Activated CD4-positive, CD25-positive, alpha-beta regulatory T cell treated with anti-CD3 and anti-CD28 coated beads, Interleukin-2, amount 50 U/mL, for 72 hours (primary cell): ENCODE measurements at regions not wholly inside any gene's neighbourhood (a gene's known extent, or its start where the extent isn't known, plus 50 kb on each side); places are given as distances from the start of the nearest gene placed in this dataset.

Experiments
- DNase-seq: peaks from one replicate; pipeline ENCODE4 v3.0.0; 2021

DNA sequence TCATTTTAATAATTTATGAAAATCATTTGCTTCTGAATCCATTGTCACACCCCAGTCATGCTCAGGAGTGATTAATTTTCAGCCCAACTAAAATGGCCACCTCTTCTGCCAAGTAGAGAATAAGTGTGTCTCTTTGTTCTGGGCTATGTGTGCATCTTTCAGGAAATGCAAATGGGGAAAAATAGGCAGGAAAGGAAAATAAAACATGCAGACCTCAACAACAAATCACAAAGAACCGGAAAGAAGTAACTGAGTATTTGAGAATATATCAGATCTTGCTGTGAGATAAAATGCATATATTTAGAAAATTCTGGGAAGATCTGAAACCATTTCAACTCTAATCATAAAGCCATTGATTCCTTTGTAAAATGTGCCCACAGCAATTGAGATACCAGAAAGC, 763.9 kb downstream of the GALC start:
- DNase-seq = no peak

DNA sequence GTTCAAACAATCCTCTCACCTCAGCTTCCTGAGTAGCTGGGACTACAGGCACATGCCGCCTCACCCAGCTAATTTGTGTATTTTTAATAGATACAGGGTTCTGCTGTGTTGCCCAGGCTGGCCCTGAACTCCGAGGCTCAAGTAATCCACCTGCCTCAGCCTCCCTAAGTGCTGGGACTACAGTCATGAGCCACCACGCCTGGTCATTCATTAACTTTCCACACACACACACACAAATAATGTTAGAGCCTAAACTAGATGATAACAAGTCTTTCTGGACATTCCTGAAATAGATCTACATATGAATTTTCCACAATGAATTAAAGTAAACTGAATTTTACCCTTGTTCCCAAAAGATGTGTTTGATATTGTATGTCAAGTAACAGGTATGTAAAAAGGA, 776.0 kb downstream of the GALC start:
- DNase-seq = no peak

DNA sequence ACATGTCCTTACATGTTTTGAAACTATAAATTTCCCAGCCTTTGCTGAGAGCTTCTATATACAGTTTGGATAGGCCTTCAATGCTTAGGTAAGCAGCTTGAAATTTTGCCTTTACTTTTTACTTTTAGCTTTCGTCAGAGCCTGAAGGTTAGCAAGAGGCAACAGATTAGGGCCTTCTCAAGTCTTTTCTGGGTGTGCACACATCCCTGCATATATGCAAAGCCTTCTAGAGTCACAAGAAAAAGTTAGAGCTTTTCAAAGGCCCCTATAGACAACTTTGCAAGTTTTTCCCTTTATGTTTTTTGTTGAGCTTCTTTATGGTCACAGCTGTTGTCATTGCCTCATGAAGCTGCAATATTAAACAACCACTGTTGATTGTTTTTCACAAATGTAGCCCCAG, 778.4 kb downstream of the GALC start:
- no peak for DNase-seq

DNA sequence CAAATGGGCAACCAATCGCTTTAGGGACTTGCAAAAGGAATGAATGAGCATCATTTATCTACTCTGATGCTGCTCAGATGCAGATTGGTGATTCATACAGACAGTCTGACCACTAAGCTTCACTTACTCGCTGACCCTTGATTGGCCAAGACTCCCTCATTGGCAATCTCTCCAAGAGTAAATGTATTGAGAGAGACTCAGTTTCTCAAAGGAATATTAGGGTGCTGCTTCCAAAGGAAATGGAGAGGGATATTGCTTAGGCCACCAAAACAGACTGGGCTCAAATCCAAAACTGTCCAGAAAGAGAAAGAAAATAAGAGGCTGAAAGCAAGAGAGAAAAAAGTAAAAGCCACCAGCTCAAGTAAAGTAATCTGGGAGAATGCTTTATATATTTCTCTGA, 785.2 kb downstream of the GALC start:
- DNase-seq = no peak

DNA sequence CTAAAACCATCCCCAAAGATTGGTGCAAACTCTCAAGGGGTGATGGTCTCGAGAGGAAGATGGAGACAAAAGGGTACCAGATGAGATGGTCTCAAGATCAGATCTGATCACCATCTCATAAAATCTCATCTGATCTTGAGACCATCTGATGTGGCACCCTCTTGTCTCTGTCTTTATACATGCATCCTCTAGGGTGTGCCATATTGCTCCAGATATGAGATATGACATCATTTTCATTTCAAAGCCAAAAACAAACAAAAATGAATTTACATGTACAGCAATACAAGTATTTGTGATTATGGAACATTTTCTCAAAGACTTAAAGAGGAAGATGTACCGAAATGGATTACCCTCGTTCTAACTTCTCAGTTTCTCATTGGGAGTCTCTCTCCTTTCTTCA, 787.2 kb downstream of the GALC start:
- no peak for DNase-seq

DNA sequence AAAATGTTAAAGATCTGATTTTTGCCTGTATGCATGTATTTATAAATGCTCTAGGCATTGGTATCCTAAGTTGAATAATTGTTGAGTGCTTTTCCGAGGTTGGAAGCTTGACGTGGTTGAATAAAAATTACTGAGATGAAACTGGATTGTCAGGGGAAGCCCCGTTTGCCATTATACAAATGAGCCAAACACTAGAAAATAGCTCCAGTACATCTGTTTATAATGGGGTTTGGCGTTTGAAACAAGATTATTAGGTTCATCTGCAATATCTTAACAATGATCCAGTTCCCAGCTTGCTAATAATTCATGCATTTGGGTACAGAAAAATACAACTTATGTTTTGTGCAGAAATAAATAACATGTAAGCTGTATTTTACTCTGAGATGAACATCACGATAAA, 789.6 kb downstream of the GALC start:
- DNase-seq = no peak

DNA sequence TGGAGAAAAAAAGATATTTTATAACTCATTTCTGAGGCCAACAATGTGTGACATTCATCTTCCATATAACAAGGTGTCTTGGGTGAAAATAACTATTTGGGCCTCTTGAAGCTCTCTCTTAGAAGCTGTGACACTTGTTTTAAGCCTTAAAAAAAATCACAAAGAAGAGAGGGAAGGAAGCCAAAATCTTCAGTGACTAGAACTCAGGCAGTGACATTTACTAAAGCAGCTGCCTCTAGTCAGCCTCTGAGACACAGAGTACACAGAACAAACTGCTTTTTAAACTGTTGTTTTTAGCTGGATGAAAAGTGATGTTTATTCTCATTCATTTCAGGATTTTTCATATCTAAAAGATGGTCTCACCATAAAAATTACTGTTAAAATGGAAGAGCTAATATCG, 793.6 kb downstream of the GALC start:
- DNase-seq = no peak

DNA sequence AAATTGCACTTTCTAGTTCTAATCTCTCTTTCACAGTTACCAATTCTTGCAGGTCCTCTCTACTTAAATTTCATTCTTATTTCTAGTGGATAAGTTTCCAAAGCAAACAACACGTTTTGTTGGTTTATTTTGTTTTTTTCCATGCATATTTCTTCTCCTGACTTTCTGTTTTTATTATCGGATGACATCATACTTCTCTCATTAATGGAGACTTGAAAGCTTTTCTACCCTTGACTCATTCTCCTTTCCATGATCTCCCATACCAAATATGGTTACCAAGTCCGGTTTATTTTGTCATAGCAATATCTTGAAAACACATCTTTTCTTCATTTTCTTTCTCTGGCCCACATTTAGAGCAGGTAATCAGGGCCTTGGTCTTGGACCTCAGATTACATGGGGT, 796.5 kb downstream of the GALC start:
- DNase-seq = no peak

DNA sequence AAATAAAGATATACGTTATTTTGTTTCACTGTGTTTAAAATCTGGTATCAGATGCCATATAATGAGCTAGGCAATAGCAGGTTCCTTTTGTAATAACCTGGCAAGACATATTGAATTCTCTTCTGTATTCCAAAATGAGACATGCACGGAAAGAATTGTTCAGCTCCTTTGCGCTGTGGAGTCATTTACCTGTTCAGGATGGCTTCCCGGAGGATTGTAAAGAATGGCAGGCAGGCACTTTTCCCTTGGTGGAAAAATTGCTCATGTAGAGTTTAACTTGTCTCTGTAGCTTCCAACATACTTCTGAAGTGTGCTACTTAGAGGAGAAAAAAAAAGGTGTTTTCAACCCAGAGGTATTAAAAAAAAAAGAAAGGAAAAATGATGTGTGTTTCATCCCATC, 805.2 kb downstream of the GALC start:
- no peak for DNase-seq

DNA sequence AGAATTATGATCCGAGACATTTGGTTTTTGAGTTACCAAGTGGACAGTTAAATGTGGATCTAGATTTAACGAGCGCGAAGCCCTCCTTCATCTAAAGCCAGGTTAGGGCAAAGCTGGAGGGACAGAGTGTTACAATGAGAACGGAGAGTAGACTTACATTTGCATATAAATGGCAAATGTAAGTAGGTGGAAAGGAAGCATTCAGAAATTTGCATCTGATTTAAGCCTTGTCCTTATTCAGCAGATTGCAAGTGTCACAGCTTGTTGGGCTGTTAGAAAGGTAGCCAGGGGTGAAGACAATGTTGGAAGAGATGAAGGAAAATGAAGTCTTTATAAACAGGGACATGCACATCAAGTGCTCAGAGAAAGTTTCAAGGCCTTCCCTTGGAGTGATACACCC, 806.2 kb downstream of the GALC start:
- DNase-seq = no peak

DNA sequence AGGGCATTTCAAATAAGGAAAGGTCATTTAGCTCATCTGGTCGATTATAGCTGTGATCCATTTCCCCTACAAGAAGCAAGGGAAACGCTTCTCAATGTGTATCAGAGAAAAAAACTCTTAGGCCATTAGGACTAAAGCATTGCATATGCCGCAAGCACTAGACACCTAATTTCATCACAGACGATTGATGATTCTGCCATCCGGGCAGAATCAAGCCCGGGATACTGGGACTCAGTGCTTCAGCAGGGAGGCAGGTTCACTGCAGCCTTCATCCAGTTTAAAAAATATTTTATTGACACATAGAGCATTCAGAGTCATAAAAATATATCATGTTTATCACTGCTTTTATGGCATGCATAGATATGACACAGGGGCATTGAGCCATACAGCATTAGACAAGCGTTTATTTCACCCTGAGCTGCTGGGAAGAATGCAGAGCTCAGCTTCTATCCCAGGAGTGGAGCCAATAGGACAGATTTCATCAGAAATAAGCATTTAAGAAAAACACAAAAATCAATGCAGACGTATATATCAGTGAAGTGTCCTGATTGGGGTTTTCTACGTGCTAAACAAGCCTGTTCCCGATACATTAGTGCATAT, 806.9 kb downstream of the GALC start:
- DNase-seq = no peak

DNA sequence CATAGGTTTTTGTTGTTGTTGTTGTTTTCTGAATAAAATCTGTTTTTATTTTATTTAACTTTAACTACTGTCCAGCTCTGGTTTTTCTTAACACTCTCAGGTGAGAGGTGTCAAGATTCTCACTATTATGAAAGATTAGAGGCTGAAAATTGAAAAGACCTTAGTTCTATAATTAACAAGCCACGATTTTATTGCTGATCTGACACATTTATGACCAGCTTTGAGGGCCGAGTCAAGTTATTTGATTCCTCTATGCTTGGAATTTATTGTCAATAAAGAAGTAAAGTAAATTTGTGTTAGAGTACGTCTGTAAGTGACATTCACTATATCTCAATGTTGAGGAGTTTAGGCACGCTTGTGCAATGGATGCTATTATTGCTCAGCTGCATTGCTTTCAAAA, 808.8 kb downstream of the GALC start:
- DNase-seq = no peak

DNA sequence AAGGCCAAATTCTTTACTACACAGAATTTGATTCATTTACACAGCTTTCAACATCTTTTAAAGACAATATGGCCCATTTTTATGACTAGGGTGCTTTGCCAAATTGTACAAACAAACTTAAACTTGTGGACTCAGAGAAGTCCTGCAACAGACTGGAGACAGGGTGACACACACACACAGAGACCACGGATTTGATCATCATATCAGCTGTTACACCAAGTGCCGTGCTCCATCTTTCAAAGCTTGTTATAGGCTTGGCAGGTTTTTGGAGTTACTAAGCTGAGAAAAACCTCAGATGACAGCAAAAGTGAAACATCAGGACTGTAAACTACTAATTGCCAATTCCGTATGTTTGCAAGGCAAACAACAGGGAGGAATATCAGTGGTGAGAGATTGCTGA, 811.7 kb downstream of the GALC start:
- no peak for DNase-seq

DNA sequence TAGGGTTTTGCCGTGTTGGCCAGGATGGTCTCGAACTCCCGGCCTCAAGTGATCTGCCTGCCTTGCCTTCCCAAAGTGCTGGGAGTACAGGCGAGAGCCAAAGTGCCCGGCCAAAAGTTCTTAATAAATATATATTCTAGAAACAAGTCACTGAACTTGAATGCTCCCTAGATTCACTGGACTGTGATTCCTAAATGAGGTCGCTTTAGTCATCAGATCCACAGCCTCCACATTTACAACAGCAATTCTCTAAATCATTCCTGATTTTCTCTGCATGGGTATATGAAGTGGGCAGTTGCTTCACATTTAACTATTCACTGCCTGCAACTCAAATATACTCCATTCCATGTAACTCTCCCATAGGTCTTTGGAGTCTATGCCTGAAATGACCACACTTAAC, 813.0 kb downstream of the GALC start:
- DNase-seq = no peak

DNA sequence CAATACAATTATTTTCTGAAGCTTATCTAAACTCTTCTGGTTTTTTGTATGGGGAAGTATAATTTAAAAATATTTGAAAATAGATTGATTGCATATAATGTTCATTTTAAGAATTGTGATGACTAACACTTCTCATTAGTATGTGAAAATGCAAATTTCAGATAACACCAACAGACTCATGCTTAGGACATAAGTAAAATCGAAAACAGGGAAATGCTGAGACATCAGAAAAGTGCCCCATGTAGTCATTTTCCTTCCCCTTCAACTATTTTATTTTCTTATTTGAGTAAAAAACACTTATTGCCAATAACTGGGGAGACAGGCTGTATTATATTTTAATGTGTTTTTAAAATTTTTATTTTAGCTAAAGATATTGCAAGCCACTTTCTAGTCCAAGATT, 814.7 kb downstream of the GALC start:
- DNase-seq = no peak

DNA sequence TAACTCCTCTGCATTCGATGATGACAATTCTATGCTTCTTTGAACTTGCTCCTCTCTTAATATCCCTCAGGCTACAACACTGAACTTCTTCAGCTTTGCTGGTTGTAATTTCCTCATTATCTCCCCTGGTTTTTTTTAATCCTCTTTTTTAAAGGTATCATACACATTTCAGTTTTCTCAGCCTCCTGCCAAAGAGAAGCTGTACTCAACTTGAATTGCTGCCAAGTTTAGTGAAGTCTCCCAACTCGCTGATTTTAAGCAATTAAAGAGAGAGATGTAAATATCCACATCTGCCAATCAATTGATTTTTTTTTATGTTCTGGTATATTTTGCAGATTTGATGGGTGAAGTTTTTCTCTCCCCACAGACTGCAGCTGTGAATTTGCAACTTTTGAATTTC, 817.8 kb downstream of the GALC start:
- DNase-seq = no peak

DNA sequence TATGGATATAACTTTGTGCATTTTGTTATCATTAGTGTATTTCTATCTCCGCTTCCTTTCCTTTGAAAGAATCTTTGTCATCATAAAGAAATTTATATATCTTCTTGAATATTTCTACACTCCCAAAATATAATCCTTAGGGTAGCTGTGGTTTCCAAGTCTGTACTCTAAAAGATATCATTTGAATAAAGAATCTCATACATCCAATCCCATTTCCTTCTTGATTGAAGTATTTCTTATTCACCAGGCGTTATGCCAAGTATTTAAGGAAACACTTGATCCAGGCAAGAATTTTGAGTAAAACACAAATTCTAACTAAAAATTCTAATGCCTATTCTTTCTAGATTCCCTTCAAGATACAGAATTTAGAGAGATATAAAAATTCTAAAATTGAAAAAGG, 821.8 kb downstream of the GALC start:
- no peak for DNase-seq

DNA sequence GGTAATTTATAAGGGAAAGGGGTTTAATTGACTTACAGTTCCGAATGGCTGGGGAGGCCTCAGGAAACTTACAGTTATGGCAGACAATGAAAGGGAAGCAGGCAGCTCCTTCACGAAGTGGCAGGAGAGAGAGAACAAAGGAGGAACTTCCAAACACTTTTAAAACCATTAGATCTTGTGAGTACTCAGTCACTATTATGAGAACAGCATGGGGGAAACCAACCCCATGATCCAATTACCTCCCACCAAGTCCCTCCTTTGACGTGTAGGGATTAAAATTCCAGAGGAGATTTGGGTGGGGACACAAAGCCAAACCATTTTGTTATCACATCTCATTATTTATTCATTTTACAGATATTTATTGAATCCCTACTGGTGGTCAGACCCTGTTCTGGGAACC, 822.8 kb downstream of the GALC start:
- no peak for DNase-seq

DNA sequence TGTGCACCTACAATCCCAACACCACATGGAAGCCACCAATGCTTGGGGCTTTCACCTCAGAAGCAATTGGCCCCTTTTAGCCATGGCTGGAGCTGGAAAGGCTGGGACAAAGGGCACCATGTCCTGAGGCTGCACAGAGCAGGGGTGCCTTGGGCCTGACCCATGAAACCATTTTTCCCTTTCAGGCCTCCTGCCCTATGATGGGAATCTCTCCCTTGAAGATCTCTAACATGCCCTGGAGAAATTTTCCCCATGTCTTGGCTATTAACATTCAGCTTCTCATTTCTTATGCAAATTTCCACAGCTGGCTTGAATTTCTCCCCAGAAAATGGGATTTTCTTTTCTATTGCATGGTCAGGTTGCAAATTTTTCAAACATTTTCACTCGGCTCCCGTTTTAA, 823.6 kb downstream of the GALC start:
- no peak for DNase-seq

DNA sequence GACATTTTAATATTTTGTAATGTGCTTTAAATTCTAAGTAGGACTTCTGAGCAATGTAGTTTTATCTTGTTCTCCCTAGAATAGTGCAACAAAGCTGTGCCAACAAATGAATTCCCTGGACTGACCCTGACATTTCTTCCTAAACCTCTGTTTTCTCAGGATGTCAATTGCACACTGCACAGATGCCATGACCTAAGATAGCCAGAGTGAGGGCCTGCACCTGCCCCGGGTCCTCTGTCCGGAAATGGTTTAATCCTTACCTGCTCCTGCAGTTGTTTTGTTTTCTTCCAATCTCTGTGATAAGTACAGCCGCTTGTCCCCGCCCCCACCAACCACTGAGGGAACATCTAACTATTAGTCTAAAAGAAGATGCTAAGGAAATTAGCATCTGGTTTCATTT, 831.5 kb downstream of the GALC start:
- DNase-seq = no peak

DNA sequence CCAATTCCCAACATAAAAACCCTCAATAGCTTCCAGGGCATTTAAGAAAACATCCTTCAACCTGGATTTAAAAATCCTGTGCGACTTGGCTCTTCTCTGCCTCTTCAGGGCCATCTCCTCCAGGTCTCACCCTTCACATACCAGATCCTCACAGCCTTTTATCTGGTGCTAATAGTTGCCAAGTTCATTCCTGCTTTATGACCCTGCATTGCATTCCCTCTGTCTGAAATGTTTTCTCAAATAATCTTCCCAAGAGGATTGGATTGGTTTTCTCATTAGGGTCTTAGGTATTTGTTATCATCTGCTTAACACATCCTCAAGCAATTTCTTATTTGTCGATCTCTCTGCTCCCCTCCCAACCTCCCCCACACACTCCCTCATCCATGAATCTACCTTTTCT, 832.0 kb downstream of the GALC start:
- no peak for DNase-seq

DNA sequence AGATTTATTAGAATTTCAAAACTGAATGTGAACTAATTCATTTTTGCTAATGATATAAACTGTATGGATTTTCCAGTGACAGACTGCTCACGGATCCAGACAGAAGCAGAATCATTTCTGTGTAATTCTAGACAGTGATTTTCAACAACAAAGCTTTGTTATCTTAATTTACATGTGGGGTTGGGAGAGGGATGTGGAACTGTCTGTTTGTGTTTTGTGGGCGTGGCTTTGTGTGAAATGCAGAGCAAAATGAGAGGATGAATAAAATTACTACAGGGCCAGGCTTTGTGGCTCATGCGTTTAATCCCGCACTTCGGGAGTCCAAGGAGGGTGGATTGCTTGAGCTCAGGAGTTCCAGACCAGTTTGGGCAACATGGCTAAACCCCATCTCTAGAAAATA, 834.7 kb downstream of the GALC start:
- DNase-seq = no peak

DNA sequence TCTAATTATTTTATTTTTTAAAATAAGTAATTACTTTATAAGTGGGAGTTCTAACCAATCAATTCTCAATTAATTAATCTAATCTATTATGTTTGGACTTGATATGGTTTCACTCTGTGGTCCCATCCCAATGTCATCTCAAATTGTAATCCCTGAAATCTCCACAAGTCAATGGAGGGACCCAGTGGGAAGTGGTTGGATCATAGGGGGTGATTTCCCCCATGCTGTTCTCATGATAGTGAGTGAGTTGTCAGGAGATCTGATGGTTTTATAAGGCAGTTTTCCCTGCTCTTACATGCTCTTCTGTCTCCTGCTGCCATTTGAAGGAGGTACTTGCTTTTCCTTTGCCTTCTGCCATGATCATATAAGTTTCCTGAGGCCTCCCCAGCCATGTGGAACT, 836.1 kb downstream of the GALC start:
- no peak for DNase-seq

DNA sequence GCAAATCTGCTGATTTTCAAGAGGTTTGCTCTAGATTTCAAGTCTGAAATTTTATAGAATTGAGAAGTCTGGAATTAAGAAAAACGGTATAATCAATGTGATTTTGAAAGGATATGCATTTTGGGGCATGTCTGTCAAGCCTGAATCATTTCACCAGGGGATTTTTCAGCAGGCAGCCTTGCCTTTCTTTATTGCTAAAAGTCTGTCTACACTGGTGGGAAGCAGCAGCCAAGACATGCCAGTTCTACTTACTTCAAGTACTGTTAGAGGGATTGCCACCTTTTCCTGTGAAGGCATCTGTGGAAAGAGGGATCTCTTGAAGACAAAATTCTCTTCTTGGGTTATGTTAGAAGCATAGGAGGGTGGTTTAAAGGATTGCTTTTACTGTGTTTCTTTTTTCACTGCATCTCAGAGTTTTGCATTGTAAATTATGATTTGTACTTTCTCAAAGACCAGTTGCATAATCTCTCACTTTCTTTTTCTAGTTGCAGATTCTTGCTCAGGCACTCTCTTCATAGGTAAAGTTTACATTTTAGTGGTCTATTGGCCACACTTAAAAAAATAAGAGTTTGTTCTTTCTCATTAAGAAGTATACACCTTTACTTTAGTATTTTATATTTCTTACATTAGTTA, 837.0 kb downstream of the GALC start:
- no peak for DNase-seq

DNA sequence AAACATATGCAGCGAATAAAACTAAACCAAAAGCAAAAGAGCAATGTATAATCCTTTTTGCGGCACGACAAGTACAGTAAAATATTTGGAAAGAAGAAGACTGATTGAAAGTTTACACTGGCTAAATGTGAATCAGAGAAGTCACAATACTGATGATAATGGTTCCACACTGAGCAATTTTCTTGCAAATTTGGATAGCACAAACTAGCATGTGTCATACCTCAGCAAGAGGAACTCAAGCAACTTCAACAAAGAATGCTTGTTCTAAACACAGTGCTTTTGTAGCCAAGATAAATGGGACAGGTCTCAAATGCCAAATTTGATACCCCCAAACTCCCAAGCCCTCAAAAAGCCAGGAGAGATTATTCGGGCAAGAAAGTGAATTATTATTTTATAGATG, 839.1 kb downstream of the GALC start:
- DNase-seq = no peak

DNA sequence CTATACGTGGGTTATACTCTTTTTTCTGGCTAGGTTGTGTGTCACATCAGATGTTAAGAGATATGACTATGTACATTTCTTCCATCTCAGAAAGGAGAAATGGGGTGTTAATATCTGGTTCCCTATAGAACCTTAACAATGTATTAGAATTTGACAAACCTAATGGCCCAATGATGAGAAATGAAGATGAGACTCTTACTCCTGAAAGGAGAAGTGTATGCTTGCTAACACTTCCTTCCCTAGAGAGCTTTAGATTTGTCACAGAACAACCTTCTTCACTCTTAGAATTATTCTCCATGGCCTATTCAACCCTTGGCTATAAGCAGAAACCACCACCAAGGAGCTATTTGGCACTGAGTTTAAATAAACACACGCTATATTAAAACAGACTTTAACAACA, 839.6 kb downstream of the GALC start:
- DNase-seq = no peak
